ENCODE measurements at regions not wholly inside any gene's neighbourhood (a gene's known extent, or its start where the extent isn't known, plus 50 kb on each side); places are given as distances from the start of the nearest gene placed in this dataset.

DNA sequence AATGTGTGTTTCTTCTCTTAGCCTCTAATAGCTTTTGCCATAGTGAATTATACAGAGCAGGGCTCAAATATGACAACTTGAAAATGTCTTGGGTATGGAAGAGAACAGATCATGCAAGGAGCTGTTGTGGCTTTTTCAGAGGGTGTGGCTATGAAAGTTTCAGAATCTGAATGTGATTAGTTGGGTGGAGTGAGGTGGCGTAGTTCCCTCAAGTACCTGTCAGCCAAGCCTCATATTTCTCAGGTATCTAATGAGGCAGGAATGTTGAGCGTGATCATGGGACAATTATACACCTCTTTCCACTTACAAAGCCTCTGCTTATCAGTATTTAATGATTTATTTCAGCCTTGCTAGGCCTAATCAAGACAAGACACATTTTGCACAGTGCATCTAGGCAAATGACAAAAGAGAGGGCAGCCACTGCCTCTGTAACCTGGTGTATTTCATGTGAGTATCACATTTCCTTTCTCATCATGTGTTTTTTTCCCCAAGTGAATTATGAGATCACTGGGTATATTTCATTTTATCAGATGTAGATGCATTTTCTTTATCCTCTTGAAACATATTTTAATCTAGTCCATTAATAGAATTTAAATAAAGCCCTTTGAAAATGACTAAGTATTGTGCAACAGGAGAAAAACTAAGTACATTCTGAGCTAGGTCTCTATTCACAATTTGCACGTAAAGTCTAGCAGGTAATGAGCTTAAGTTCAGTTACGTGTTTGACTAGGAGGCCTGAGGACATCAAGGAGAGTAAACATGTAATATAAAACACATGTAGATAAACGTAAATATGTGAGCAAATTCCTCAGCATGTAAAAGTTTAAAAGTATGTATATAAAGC is 644.4 kb upstream of the IGFBP3 start:
- in situ Hi-C loops (cut with HindIII; ENCODE audit: low sequenced_read_pairs): no loop called here

- in situ Hi-C loops (cut with HindIII; ENCODE audit: low sequenced_read_pairs): no loop called here
Observed at GRCh38 chr7:46559194-46559832, 638.2 kb upstream of the IGFBP3 start.

- in situ Hi-C loops (cut with HindIII; ENCODE audit: low sequenced_read_pairs): no loop called here
Observed at GRCh38 chr7:46558482-46559193, 637.6 kb upstream of the IGFBP3 start.

DNA sequence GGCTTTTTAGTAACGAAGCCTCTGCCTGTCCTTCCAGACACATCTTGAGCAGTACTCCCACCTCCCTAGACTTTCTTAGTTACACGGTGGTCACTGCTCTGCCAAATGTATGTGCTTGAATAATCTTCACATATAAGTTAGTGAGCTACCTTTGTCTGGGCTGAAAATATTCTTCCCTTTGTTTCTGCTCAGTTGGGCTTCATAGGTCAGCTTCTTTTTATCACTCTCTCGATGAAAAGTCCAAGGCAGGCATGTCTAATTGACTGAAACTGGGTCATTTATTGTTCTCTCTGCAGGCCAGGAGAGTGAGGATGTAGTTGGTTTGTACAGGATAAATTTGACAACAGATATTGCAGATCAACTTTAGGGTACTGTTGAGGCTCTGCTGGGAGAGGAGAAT is 636.7 kb upstream of the IGFBP3 start:
- in situ Hi-C loops (cut with HindIII; ENCODE audit: low sequenced_read_pairs): no loop called here

DNA sequence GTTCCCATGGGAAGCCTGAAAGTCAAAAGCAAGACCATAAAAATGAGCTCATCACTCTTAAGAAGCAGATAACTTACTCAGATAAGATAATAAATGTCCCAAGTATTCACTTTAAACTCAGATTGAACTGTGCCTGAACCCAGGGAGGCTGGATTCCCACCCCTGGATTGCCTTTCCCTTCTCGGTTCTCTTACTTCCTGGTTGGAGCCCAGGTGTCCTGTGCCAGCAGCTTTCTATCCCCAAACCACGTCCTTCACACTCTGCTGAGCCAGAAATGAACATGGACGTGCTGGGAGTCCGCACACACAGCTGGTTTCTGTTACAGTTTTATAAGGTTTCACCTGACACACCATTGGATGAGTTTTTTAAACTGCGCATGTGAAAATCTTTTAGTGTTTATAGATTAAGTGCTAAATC is 636.2 kb upstream of the IGFBP3 start:
- in situ Hi-C loops (cut with HindIII; ENCODE audit: low sequenced_read_pairs): no loop called here

DNA sequence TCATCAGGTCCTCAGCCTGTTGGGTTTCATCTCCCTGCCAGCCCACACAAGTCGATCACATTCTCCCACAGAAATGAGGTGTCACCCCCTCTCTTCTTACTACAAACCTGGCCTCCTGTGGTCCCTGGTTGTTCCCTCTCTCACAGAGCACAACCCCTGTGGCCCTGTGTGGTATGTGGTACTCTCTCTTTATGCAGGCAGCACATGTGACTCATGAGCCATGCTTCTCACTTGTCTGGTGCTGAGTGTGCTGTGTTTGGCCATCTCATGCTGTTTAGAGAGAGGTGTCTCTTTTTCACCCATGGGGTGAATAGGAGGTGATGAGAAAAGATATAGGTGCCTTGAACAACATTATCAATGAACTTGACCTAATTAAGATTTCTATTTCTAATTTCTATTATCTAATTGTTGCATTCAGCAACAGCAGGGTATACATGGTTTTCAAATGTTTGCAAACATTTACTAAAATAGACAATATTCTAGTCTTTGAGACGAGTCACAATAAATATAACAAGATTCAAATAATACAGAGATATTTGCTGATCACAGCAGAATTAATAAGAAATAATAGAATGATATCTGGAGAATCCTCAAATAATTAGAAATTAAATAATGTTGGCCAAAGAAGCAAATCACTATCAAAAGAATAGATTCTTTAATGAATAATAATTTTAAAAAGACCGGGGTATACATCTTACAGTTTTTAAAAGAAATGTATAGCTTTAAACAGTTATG is 633.8 kb upstream of the IGFBP3 start:
- in situ Hi-C loops (cut with HindIII; ENCODE audit: low sequenced_read_pairs): no loop called here

GRCh38 chr7:46551603-46552002 is 630.5 kb upstream of the IGFBP3 start:
- in situ Hi-C loops (cut with HindIII; ENCODE audit: low sequenced_read_pairs): no loop called here

GRCh38 chr7:46550864-46551263 is 629.8 kb upstream of the IGFBP3 start:
- in situ Hi-C loops (cut with HindIII; ENCODE audit: low sequenced_read_pairs): no loop called here

DNA sequence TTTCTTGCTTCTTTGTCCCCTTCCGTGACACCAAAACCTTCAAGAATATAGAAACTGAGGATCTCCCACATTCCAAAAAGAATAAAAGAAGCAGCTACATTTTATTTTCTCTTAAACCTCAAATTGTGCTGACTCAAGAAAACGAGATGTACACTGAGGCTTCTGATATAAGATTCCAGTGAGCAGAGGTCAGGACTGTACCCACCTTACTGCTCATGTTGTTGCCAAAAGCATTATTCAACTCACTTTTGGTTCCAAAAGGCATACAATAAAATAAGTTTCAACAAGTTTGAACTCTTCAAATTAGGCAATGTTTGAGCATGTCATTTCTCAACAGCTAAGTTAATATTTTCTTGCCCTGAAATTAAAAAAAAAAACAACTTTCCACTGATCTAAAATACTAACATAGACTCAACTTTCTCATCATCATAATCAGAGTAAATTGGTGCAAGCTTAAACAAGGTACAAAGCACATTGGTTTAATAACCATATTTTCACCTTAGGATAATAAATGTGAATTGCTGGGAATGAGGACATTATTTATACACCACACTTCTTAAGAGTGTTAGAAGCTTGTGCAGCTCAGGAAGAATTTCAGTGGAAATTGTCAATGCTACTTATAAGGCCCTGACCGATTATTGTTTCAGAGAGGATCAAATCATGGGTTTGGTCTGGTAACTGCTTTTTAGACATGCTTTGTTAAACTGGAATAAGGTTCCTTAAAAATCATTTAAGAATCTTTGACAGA is 629.0 kb upstream of the IGFBP3 start:
- in situ Hi-C loops (cut with HindIII; ENCODE audit: low sequenced_read_pairs): no loop called here

- in situ Hi-C loops (cut with HindIII; ENCODE audit: low sequenced_read_pairs): no loop called here
Observed at GRCh38 chr7:46549347-46549746, 628.3 kb upstream of the IGFBP3 start.

- in situ Hi-C loops (cut with HindIII; ENCODE audit: low sequenced_read_pairs): no loop called here
Observed at GRCh38 chr7:46547044-46547443, 626.0 kb upstream of the IGFBP3 start.

DNA sequence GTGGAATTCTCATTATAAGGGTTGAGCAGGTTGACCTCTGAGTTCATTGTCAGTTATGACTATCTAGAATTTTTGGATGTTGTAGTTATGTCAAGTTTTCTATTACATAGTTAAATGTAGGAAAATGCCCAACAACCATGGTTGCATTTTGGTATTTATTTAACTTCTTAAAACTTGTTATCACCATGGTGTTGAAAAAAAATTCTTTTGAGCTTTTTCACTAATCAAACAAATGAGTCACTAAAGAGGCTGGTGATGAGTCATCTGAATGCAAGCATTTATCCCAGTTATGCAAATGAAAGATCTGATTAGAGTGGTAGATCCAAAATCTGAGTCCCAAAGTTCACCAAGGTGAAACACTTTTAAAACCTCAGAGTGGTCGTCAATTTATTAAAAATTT is 624.7 kb upstream of the IGFBP3 start:
- in situ Hi-C loops (cut with HindIII; ENCODE audit: low sequenced_read_pairs): no loop called here

DNA sequence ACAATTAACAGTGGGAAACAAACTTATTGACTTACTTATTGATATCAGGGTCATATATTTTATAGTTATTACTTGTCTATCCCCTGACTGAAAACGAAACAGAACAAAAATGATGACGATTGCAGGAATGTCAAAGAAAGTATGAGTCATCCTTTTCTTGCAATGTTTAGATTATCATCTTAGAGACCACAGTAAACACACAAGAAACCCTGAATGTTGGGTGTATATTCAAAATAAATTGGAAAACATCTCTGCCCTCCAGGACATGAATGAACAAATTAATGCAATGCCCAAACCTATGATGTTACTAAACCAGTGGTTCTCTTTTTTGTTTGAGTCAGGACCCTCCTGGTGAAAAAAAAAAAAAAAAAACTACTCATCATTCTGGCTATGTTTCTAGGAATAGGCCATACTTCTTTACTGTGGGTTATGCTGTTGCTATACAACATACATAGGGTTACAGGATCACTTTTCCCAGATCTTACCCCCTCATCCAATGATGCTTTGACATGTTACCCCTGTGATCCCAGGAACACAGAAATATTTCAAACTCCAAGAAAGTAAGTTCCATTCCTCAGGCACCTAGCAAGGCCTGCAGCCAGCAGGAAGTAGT is 623.4 kb upstream of the IGFBP3 start:
- in situ Hi-C loops (cut with HindIII; ENCODE audit: low sequenced_read_pairs): no loop called here

DNA sequence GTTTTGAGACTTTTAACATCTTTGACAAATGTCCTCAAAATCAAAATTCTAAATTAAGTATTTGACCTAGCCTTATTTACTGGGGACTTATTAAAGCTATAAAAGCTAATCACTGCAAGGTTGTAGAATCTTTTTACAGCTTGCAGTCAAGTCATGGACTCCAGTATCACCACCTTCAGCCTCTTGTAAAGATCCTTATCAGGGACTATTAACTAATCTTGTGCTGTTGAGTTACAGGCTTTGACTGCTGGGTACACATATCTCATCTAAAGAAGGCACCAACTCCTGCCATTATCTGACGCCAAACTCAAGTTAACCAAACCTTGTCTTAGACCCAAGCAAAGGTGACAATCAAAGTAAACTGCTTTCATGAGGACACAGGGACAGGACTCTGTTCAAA is 621.0 kb upstream of the IGFBP3 start:
- in situ Hi-C loops (cut with HindIII; ENCODE audit: low sequenced_read_pairs): no loop called here

- in situ Hi-C loops (cut with HindIII; ENCODE audit: low sequenced_read_pairs): loop anchor here (10.0 kb wide), 1 partner anchor 315 kb away; no protein-coding TSS in a partner anchor
Observed at GRCh38 chr7:46539892-46540483, 618.9 kb upstream of the IGFBP3 start.

GRCh38 chr7:46537191-46537905 is 616.3 kb upstream of the IGFBP3 start:
- in situ Hi-C loops (cut with HindIII; ENCODE audit: low sequenced_read_pairs): loop anchor here (10.0 kb wide), 1 partner anchor 317 kb away; no protein-coding TSS in a partner anchor

- in situ Hi-C loops (cut with HindIII; ENCODE audit: low sequenced_read_pairs): loop anchor here (10.0 kb wide), 1 partner anchor 320 kb away; no protein-coding TSS in a partner anchor
Observed at GRCh38 chr7:46534664-46535588, 613.9 kb upstream of the IGFBP3 start.

DNA sequence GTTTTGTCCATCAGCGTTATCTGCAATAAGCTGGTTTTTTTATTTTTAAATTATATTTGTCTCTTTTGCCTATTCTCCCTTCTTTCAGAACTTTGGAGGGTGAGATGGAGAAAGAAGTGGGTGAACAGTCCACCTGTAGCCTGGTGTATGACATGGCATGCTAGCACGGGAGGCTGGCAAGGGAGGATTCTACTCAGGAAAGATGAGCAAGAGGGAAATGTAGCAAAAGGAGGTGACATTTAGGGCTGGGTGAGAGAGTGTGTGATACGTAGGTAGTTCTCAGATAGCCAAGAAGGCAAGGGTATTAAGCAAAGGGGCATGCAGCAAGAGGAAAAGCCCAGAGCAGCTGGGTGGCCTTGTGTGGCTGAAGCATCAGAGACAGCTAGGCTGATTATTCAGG is 612.9 kb upstream of the IGFBP3 start:
- in situ Hi-C loops (cut with HindIII; ENCODE audit: low sequenced_read_pairs): loop anchor here (10.0 kb wide), 1 partner anchor 321 kb away; no protein-coding TSS in a partner anchor
